ENCODE measurements at regions not wholly inside any gene's neighbourhood (a gene's known extent, or its start where the extent isn't known, plus 50 kb on each side); places are given as distances from the start of the nearest gene placed in this dataset.

GRCh38 chr2:145351864-145352425 lies 832.0 kb upstream of the ZEB2 start:
- TF ChIP-seq POLR2A (IDR thresholded peaks at IDR 0.05) (no peak), CTCF (IDR thresholded peaks at IDR 0.05) (no peak)
